ENCODE measurements at regions not wholly inside any gene's neighbourhood (a gene's known extent, or its start where the extent isn't known, plus 50 kb on each side); places are given as distances from the start of the nearest gene placed in this dataset.

DNA sequence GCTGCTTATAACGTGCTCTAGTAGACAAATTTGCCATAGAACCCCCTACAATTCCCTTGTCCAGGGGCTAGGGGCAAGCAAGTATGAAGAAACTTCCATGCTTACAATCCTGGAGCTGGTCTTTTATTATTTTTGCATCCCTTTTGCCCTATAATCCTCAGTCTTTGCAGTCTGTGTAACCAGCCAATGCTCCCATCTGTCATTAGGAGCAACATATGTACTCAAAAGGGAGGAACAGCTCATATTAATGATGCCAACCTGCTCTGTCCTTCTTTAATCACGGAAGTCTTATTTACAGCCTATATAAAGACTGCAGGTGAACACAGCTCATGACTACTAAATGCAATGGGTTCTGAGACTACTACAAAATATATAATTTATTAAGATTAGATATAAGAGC is 263.3 kb downstream of the ZIC1 start:
- Histone ChIP-seq H2BK20ac (ENCODE audit: low read depth, low read length) (no peak overlapping the region), H3K27me3 (ENCODE audit: control insufficient read depth, insufficient read depth, low read length) (no peaks in the 10 kb centered on the region), H3K56ac (ENCODE audit: extremely low read depth, insufficient read depth, low read length) (no peak overlapping the region), H3K36me3 (ENCODE audit: control insufficient read depth, insufficient read depth, low read length) (no peaks in the 10 kb centered on the region), H2BK120ac (ENCODE audit: low read depth, low read length) (no peak overlapping the region), H4K20me1 (ENCODE audit: insufficient read depth, low read length) (no peaks in the 10 kb centered on the region), H2BK5ac (ENCODE audit: low read depth, low read length, poor library complexity, severe bottlenecking) (no peak overlapping the region), H3K27ac (ENCODE audit: insufficient read depth, low read length) (no peak overlapping the region), H3K4me1 (ENCODE audit: control insufficient read depth, insufficient read depth, low read length) (no peaks in the 10 kb centered on the region), H3K4me2 (ENCODE audit: low read depth, low read length) (no peak overlapping the region), H3K14ac (replicated peaks; ENCODE audit: low read depth, low read length) (no peak overlapping the region), H3K4me3 (ENCODE audit: insufficient read depth, low read depth, low read length) (no peak overlapping the region), H3K18ac (ENCODE audit: low read depth, low read length) (no peak overlapping the region), H3K4ac (ENCODE audit: low read depth, low read length) (no peak overlapping the region), H3K9me3 (ENCODE audit: control insufficient read depth, insufficient read depth, low read length) (no peaks in the 10 kb centered on the region), H3K9ac (ENCODE audit: low read depth, low read length) (no peak overlapping the region), H3K23ac (ENCODE audit: low read depth, low read length) (no peak overlapping the region), H2BK15ac (ENCODE audit: low read depth, low read length) (no peak overlapping the region), H2AFZ (replicated peaks; ENCODE audit: low read length, poor library complexity) (no peak overlapping the region), H4K91ac (ENCODE audit: insufficient read depth, low read depth, low read length) (no peak overlapping the region), H3K79me1 (ENCODE audit: low read depth in 1 of 2, low read length in 2 of 2) (no peaks in the 10 kb centered on the region), H2AK5ac (ENCODE audit: low read depth, low read length) (no peak overlapping the region), H3K9me1 (ENCODE audit: insufficient read depth, low read length) (no peaks in the 10 kb centered on the region), H4K8ac (ENCODE audit: low read depth in 2 of 2, low read length in 2 of 2) (no peak overlapping the region), H4K5ac (ENCODE audit: low read depth, low read length) (no peak overlapping the region), H2AK9ac (replicated peaks; ENCODE audit: low read depth, low read length, poor library complexity) (no peak overlapping the region)
- DNase-seq (no peak), ATAC-seq (ENCODE audit: low read depth) (no peak)
- TF ChIP-seq, protein P1, sequence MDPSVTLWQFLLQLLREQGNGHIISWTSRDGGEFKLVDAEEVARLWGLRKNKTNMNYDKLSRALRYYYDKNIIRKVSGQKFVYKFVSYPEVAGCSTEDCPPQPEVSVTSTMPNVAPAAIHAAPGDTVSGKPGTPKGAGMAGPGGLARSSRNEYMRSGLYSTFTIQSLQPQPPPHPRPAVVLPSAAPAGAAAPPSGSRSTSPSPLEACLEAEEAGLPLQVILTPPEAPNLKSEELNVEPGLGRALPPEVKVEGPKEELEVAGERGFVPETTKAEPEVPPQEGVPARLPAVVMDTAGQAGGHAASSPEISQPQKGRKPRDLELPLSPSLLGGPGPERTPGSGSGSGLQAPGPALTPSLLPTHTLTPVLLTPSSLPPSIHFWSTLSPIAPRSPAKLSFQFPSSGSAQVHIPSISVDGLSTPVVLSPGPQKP (IDR thresholded peaks at IDR 0.05; ENCODE audit: borderline replicate concordance, low read depth, low read length), result no peak
- TF ChIP-seq RFX5 (IDR thresholded peaks at IDR 0.05; ENCODE audit: low read depth, low read length), result no peak
- TF ChIP-seq RAD21 (IDR thresholded peaks at IDR 0.05; ENCODE audit: low read length), result no peak
- no peak for TF ChIP-seq MXI1 (IDR thresholded peaks at IDR 0.05; ENCODE audit: borderline replicate concordance, low read depth, low read length)
- intact Hi-C loops (cut with micrococcal nuclease) (no loop called here), dilution Hi-C loops (cut with HindIII; ENCODE audit: low sequenced_read_pairs, unreplicated experiment) (no loop called here), in situ Hi-C loops (cut with MboI; ENCODE audit: low sequenced_read_pairs) (no loop called here)
- BruUV-seq (replicated peaks), result no TSS peak
- ChIA-PET CTCF (no interaction called here), POLR2A (ENCODE audit: unreplicated experiment) (no interaction called here)
- WGBS, 2 experiments (ENCODE audit: extremely low coverage in 2 of 2, insufficient read length in 1 of 2), result 0% methylated on average over 1 of the region's 2 CpGs; no CpG with 5 or more reads in 1 of the 2 experiments

Measured in IMR-90 (cell line).